ENCODE measurements at regions not wholly inside any gene's neighbourhood (a gene's known extent, or its start where the extent isn't known, plus 50 kb on each side); places are given as distances from the start of the nearest gene placed in this dataset.
"Not testable (repeated sequence)": the region's sequence is repeated elsewhere in the genome, so short reads cannot be mapped to it uniquely, and the experiment has no call there.

DNA sequence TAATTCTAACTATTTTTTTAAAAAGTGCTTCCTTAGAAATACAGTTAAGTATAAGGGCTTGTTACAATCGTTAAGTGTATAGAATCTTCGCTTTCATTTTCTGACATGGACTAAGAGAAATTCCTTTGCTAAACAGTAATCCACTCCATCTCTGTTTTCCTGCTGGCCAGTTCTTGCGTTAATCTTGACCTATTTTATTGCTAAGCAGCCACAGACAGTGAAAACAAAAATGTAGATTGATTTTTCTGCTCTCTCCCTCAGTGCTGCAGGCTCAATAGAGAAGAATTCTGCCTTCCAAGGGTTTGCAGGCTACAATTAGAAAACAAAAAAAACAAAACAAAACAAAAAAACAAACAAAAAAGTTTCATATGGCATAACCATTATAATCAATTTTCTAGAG is 310.4 kb upstream of the ADARB2 start:
- no peak for DNase-seq

DNA sequence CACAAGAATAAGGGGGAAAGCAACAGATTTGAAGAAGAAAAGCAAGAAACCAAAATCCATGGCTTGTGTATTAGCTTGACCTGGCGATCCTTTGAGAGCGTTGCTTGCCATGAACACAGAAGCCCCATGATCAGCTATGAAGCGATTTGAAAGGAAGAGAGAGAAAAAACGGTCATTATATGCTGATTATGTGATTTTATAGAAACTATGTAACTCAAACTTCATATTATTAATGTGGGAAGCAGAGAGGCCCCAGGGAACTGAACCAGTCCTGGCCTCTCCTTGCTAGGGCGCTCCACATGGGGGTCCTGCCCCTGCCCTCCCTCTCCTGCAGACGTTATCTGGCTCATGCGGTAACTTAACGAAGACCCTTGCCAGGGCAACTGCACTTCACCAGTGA is 306.1 kb upstream of the ADARB2 start:
- DNase-seq, result no peak

DNA sequence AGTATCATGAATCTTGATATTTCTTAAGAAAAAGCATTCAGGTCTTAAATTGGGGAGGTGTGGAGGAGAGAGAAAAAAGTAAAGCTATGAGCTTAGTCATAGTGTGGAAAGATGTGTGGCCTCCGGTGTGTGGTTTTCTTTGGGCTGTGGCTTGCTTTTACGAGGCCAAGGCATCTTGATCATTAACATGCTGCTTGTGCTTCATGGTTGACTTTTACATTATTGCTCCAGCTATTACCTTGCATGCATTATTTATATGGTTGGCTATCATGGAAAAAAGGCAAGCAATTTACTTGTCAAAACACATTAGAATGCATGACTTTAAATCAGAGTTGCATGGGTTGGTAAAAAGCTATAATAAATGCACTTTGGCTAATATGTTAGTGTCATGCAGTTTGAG is 300.7 kb upstream of the ADARB2 start:
- no peak for DNase-seq

DNA sequence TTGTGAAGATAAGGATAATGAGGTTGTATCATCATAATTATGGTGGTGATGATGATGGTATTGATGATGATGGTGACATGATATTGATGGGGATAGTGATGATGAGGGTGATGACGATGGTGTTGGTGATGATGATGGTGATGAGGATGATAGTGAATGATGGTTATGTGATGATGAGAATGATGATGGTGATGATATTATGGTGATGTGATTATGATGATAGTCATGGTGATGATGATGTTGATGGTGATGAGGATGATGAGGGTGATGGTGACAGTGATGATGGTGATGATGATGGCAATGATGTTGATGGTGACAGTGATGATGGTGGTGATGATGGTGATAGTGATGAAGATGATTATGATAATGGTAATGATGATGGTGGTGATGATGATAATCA is 299.9 kb upstream of the ADARB2 start:
- DNase-seq, result no peak

DNA sequence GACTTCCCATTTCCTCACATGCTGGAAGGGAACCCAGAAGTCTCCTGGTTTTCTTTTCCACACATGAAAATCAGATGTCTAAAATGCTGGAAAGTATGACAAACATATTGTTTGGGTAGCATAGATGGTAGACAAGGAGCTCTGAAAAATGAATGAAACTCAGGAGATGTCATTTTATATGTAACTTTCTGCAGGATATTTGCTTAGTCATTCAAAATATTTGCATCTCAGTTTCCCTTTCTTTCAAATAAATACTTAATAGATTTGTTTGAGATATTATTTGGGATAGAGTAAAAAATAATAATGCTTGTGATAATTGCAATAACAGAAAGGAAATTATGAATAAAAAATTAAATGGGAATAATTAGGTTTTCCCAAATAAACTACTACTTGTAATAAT is 298.9 kb upstream of the ADARB2 start:
- DNase-seq, result no peak

DNA sequence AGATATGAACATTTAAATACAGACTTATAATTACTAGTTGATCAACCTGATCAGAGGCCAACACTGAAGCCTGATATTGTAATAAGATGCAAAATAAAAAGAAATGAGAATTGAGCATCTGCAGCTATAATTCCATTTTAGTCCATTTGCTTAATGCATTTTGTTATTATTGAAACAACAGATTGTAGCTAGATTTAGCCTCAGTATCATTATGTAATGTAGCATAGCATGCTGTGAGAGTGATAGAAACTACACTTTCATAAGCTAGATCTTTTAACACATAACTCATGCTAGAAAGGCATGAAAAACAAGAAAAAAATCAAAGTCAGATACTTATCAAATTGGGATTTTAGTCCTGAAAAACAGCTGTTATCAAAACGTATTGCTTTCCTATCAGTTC is 292.7 kb upstream of the ADARB2 start:
- DNase-seq, result no peak

- no peak for DNase-seq
These were observed 289.6 kb upstream of the ADARB2 start for GRCh38 chr10:2026936-2027335.

- not testable (repeated sequence) for DNase-seq
These were observed 287.4 kb upstream of the ADARB2 start for GRCh38 chr10:2024750-2025149.

- DNase-seq, result no peak
These were observed 286.4 kb upstream of the ADARB2 start for GRCh38 chr10:2023687-2024086.

DNA sequence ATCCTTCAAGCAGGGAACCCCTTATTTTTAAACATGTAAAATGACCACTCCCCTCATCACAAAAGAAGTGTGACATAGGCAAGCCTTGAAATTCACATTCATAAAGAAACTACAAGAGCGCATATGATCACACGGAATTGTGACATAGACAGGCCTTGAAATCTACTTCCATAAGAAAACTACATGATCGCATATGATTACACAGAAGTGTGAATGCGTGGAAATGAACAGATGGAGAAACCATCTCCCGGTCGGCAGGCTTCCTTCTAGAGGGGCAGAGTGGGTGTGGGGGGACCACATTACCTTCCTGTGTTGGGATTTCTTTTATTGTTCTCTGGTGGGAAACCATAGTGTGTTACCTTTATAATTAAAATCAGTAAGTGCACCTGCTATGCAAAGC is 285.1 kb upstream of the ADARB2 start:
- no peak for DNase-seq

GRCh38 chr10:2020836-2021235 is 283.5 kb upstream of the ADARB2 start:
- DNase-seq, result no peak

DNA sequence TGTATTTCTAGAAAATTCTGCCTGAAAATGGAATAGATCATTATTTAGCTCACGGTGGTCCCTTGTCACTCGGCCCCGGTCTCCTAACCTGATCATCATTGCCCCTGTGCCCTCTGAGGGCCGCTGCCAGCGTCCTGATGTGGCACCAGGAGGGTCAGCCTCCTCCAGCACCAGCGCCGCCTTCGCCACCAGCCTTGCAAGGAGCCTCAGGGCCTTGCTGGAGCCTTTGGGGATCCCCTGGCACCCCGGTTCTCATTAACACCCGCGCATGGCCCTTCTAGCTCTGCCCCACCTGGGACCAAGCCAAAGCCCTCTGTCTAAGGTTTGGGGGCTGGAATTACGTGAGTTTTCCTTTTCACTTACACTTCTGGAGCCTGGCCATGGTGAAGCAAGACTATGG is 282.5 kb upstream of the ADARB2 start:
- no peak for DNase-seq

- no peak for DNase-seq
These were observed 282.0 kb upstream of the ADARB2 start for GRCh38 chr10:2019281-2019680.

DNA sequence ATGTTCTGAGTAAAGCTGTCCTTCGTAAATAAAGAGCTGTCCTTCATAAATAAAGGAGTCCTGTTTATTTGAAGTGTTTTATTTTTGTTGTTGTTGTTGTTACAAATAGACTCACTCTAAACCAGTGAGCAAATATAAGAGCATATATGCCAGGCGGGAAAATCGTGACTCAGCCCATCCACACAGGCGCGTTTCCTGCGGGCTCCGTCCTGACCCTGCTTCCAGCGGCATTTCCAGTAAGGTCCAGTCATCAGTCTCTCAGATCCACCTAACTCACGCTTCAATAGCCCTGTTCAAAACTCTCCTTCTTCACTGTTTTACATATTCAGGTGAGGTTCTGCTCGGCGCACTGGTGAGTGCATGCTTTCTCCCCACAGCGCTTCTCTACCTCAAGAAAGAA is 277.2 kb upstream of the ADARB2 start:
- no peak for DNase-seq

GRCh38 chr10:2012209-2012608 is 274.9 kb upstream of the ADARB2 start:
- no peak for DNase-seq

- no peak for DNase-seq
These were observed 273.9 kb upstream of the ADARB2 start for GRCh38 chr10:2011106-2011716.

DNA sequence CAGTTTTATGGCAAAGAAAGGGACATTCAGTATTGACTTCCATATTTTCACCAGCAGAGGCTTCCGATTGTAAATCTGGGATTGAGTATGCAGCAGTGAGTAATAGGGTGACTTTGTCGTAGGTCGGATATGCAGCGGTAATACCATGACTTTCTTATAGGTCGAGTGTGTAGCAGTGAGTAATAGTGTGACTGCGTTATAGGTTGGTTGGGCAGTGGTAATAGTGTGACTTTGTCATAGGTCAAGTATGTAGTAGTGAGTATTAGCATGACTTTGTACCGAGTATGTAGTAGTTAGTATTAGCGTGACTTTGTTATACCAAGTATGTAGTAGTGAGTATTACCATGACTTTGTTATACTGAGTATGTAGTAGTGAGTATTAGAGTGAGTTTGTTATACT is 268.2 kb upstream of the ADARB2 start:
- DNase-seq, result no peak

DNA sequence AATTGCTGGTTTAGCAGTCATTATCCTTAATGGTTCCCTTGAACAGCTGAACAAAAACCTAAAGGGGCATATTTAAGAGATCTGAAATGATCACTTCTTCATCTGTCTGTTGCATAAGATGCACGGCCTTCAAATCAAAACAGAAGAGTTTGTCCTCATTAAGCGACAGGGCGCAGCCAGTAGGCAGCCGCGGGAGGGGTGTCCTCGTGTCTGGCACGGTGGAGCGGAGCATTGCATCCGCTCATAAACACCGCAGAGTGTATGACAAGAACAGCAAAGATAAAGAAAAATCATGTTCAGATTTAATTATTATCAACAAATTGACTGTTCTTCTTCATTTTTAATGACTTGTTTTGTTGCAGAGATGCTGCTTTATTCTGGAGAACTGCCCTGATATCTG is 255.6 kb upstream of the ADARB2 start:
- DNase-seq, result no peak

- no peak for DNase-seq
These were observed 251.8 kb upstream of the ADARB2 start for GRCh38 chr10:1989090-1989489.

DNA sequence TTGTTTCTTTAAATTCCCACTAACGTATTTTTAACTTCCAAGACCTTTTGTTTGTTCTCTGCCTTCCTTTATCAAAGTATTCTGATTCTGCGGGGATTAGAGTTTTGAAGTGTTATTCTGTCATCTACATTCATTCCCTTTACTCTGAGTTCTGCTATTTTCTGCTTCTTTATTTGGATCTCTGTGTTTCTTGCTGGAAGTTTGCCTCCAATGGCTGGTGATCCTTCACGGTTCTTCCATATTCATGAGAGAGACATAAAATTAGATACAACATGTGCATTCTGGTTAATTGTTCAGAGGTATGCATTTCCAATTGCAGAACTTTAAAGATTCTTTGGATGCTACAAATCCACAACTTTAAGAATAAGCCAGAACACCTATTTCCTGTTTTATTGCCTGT is 244.7 kb upstream of the ADARB2 start:
- DNase-seq, result no peak

- DNase-seq, result no peak
These were observed 243.1 kb upstream of the ADARB2 start for GRCh38 chr10:1980459-1980858.

DNA sequence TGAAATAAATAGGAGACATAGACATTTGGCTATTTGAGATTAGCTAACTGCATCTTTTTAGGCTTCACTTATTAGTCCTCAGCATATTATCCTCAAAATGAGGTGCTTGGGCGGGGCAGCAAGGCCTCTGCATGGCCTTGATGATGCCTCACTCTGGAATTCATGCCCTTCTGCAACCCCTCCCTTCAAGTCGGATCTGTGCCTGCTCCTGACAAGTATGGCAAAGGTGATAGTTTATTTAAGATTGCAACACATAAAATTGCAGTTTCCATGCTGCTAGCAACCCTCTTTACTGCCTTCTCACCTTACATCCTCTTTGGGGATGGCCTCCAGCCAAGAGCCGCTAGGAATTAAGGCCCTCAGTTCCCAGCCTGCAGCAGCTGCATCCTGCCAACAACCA is 241.3 kb upstream of the ADARB2 start:
- no peak for DNase-seq

DNA sequence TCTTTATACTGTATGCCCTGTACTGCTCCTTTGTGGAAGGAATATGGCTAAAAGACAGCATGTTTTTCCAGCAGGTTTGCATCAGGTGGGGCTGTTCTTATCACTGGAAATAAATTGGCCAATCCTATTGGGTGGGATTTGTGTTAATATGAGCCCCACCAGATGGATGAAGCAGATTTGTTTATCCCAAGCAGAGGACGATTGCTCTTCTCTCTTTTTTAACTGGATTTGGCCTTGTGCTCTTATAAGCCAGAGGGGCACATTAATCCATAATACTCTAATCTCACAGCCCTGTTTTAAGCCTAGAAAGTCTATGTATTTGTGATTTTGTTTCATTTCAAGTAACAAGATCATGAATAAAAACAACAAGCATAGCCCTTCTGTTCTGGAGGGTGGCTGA is 240.1 kb upstream of the ADARB2 start:
- no peak for DNase-seq

DNA sequence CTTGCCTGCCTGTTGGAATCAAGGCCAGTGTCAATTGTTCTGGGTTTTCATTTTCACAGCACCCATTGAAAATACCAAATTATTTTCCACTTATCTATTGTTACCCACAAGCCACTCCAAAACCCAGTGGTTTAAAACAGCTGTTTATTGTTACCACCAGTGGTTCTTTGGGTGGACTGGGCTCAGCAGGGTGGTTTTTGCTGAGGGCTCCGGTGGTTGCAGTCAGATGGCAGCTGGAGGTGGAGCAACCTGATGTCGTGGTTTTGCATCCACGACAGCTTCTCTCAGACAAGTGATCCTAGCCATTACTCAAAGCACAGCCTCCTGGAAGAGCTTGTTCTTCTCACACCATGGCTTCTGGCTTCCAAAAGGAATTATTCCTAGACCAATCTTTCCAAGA is 235.1 kb upstream of the ADARB2 start:
- DNase-seq, result no peak

GRCh38 chr10:1968257-1969033 is 231.1 kb upstream of the ADARB2 start:
- no peak for DNase-seq
